Fibroblast of pulmonary artery (primary cell): ENCODE measurements at regions not wholly inside any gene's neighbourhood (a gene's known extent, or its start where the extent isn't known, plus 50 kb on each side); places are given as distances from the start of the nearest gene placed in this dataset.
"Not testable (repeated sequence)": the region's sequence is repeated elsewhere in the genome, so short reads cannot be mapped to it uniquely, and the experiment has no call there.

Source experiments
- DNase-seq: peaks from one replicate; pipeline ENCODE4 v3.0.0-alpha.2; 2010; ENCODE audit warnings: low read depth
- H3K4me3 ChIP-seq: replicated peaks from 2 replicates; pipeline ENCODE4 v1.5.1; 2011; ENCODE audit warnings: low read depth, mild to moderate bottlenecking, control low read depth, low read length, moderate library complexity
- TF ChIP-seq, protein P1 (sequence below): IDR thresholded peaks from 2 replicates; pipeline ENCODE4 v1.5.1; 2011; ENCODE audit warnings: mild to moderate bottlenecking, control low read depth, low read length, inconsistent platforms; ENCODE audit errors: missing control alignments

- TF ChIP-seq, protein P1, sequence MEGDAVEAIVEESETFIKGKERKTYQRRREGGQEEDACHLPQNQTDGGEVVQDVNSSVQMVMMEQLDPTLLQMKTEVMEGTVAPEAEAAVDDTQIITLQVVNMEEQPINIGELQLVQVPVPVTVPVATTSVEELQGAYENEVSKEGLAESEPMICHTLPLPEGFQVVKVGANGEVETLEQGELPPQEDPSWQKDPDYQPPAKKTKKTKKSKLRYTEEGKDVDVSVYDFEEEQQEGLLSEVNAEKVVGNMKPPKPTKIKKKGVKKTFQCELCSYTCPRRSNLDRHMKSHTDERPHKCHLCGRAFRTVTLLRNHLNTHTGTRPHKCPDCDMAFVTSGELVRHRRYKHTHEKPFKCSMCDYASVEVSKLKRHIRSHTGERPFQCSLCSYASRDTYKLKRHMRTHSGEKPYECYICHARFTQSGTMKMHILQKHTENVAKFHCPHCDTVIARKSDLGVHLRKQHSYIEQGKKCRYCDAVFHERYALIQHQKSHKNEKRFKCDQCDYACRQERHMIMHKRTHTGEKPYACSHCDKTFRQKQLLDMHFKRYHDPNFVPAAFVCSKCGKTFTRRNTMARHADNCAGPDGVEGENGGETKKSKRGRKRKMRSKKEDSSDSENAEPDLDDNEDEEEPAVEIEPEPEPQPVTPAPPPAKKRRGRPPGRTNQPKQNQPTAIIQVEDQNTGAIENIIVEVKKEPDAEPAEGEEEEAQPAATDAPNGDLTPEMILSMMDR: no peak
- no peak for DNase-seq
- H3K4me3 ChIP-seq: no peak overlapping the region
Measured at GRCh38 chr7:96920713-96921112, 84.6 kb upstream of the DLX6 start.

DNA sequence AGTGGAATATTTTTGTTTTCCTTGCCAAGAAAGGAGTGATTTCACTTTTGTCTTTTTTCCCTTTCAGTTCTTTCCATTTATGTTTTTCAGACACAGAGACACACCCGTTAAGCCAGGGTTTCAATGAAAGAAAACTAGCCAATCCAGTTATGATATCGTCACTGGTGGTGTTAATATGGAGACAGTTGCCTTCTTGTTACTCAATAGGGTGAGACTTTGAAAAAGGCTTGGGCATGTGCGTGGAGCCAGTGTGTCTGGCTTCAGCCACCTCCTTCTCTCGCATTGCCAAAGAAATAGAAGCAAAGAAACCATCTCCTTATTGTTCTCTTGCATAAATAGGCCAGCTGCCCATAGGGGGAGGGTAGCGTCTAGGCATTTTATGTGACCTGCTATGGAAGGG is 84.1 kb upstream of the DLX6 start:
- H3K4me3 ChIP-seq: no peak overlapping the region
- DNase-seq: no peak
- TF ChIP-seq, protein P1: no peak

DNA sequence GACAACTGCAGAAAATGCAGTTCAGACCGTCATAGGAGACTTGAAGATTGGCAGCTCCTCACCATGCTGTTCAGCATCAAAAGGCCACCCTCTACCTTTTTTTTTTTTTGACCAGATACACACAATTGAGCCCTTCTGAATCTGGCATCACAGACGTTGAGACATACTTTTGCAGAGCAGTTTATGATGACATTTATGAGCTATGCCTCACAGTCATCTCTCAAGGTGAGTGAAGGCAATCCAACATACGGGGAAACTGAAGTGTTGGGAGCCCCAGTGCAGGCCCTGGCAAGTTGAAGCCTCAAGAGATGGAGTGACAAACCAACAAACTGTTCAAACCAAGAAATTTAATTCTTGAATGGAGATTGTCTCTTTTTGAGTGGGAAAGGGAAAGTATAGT is 83.6 kb upstream of the DLX6 start:
- no peak for DNase-seq
- no peak overlapping the region for H3K4me3 ChIP-seq
- TF ChIP-seq, protein P1: no peak

DNA sequence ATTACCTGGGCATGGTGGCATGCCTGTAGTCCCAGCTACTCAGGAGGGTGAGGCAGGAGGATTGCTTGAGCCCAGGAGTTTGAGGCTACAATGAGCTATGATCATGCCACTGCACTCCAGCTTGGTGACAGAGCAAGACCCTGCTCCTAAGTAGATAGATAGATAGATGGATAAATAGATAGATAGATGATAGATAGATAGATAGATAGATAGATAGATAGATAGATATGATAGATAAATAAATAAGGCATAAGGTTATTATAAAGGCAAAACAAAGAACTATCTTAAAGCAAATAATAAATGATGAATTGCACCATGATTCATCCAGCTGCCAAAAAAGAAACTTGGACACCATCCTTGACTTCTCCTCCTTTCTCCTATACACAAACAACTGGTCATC is 82.0 kb upstream of the DLX6 start:
- H3K4me3 ChIP-seq, DNase-seq: not testable (repeated sequence)

- H3K4me3 ChIP-seq: no peak overlapping the region
- DNase-seq: no peak
- TF ChIP-seq, protein P1: no peak
Measured at GRCh38 chr7:96927131-96927530, 78.2 kb upstream of the DLX6 start.

GRCh38 chr7:96928965-96929364 is 76.4 kb upstream of the DLX6 start:
- no peak for DNase-seq
- TF ChIP-seq, protein P1: no peak
- H3K4me3 ChIP-seq: no peak overlapping the region

GRCh38 chr7:96931891-96932290 is 73.5 kb upstream of the DLX6 start:
- TF ChIP-seq, protein P1: no peak
- H3K4me3 ChIP-seq: no peak overlapping the region
- DNase-seq: no peak

DNA sequence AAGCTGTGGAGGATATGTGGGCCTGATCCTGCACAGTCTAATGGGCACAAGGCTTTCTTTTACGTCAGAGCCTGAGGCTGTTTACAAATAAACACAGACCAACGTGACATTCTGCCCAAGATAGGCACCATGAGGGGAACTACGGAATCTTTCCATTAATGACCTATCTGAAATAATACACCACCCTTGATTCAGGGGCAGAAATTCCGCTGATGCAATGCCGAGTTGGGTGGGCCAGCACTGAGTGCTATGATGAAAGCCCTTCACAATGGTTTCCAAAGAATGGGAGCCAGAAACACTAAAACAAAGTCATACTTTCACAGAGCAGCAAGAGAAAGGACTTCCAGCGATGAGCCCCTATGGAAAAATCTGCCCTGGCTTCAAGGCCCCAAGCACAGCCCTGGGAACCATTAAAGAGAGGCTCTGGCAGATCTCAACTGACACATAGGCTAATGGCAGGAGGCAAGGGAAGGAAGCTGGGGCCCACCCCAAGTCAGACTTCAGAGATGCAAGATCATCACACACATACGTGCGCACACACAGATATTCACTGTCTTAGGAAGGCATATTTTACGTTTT is 72.2 kb upstream of the DLX6 start:
- H3K4me3 ChIP-seq: no peak overlapping the region
- TF ChIP-seq, protein P1: no peak
- no peak for DNase-seq
